ENCODE measurements at regions not wholly inside any gene's neighbourhood (a gene's known extent, or its start where the extent isn't known, plus 50 kb on each side); places are given as distances from the start of the nearest gene placed in this dataset.

DNA sequence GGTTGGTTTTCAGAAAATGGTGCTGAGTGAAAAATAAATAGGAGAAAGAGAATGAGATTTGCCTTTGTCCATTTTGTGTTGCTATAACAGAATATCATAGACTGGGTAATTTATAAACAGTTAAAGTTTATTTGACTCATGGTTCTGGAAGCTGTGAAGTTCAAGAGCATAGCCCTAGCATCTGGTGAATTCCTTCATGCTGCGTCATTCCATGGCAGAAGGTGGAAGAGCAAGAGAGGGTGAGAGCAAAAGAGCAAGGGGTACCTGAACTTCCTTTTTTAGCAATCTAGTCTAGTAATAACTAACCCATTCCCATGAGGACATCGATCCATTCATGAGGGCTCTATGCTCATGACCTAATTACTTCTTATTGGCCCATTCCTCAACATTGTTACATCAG lies 209.1 kb upstream of the ZP4 start:
- H3K27ac ChIP-seq = no peak overlapping the region
- H3K4me3 ChIP-seq = no peak overlapping the region
- 92 to 94% methylated on average over 2 of the region's 2 CpGs for WGBS, 2 donors
- H3K27me3 ChIP-seq = no peaks in the 10 kb centered on the region
- no peaks in the 10 kb centered on the region for H3K9me3 ChIP-seq
- H3K36me3 ChIP-seq = no peaks in the 10 kb centered on the region
- intact Hi-C loops (cut with DNase I) = no loop called here
- TF ChIP-seq, protein P1, sequence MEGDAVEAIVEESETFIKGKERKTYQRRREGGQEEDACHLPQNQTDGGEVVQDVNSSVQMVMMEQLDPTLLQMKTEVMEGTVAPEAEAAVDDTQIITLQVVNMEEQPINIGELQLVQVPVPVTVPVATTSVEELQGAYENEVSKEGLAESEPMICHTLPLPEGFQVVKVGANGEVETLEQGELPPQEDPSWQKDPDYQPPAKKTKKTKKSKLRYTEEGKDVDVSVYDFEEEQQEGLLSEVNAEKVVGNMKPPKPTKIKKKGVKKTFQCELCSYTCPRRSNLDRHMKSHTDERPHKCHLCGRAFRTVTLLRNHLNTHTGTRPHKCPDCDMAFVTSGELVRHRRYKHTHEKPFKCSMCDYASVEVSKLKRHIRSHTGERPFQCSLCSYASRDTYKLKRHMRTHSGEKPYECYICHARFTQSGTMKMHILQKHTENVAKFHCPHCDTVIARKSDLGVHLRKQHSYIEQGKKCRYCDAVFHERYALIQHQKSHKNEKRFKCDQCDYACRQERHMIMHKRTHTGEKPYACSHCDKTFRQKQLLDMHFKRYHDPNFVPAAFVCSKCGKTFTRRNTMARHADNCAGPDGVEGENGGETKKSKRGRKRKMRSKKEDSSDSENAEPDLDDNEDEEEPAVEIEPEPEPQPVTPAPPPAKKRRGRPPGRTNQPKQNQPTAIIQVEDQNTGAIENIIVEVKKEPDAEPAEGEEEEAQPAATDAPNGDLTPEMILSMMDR (IDR thresholded peaks at IDR 0.05) = no peak
- TF ChIP-seq EP300 (IDR thresholded peaks at IDR 0.05) (no peak), POLR2AphosphoS5 (IDR thresholded peaks at IDR 0.05) (no peak), POLR2A (IDR thresholded peaks at IDR 0.05) (no peak)
- no peaks in the 10 kb centered on the region for H3K4me1 ChIP-seq
- no peak for DNase-seq

DNA sequence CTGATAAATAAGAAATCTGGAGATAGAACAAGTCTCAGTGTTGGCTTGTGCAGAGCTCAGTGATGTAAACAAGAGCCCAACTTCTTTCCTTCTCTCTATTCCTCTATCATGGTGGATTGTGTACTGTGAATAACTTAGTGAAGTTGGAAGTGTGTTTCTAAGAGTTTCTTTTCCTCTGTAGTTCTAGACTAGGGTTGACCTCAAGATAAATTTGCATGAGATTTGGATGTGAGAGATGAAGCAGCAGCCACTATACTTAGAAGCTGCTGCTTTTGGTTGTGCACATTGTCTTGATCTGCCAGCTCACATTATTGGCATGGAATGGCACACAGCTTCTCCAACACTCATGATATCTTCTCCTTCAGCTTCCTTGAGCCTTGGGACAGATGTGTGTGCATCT lies 198.9 kb upstream of the ZP4 start:
- no peaks in the 10 kb centered on the region for H3K36me3 ChIP-seq
- H3K27ac ChIP-seq = no peak overlapping the region
- DNase-seq = no peak
- H3K4me1 ChIP-seq = no peaks in the 10 kb centered on the region
- no peaks in the 10 kb centered on the region for H3K27me3 ChIP-seq
- peaks cover 0 to 3% (median 0%) of the 10 kb centered on the region in 4 donors for H3K9me3 ChIP-seq
- TF ChIP-seq, protein P1 (IDR thresholded peaks at IDR 0.05) = no peak
- TF ChIP-seq POLR2AphosphoS5 (IDR thresholded peaks at IDR 0.05) = no peak
- no peak for TF ChIP-seq POLR2A (IDR thresholded peaks at IDR 0.05)
- no peak for TF ChIP-seq EP300 (IDR thresholded peaks at IDR 0.05)
- H3K4me3 ChIP-seq = no peak overlapping the region
- intact Hi-C loops (cut with DNase I) = no loop called here

DNA sequence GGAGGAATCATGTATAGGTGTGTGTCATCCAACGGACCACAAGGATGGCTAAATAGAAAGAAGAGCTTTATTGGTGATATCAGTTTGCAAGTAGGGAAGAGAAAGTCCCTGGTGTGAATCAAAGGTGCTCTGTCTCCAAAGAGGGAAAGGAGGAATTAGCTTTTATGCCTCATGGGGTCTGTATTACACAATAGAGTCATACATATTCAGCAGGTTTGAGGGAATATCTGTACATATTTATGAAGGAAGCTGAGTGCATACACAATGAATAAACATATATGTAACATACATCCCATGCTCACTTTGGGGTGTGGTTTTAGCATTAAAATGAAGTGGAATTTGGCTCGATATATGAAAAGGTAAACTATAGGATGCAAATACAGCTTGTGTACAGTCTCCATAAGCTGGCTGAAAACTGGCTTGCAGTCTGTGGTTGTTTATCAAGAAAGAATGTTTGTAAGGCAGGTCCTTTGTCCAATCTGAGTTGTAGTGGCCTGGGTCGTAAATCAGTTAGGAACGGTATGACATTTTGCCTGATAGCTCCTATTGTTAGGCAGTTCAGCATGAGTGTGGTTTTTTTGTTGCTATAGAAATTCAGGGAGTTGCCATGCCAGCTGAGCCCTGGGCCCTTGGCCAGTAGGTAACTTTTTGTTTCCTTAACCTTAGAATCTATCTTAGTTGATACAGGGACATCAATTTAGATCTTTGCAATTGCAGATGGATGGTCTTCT lies 198.0 kb upstream of the ZP4 start:
- intact Hi-C loops (cut with DNase I) = no loop called here
- TF ChIP-seq, protein P1 (IDR thresholded peaks at IDR 0.05) = no peak
- TF ChIP-seq POLR2A (IDR thresholded peaks at IDR 0.05) = no peak
- no peak for TF ChIP-seq POLR2AphosphoS5 (IDR thresholded peaks at IDR 0.05)
- no peak for TF ChIP-seq EP300 (IDR thresholded peaks at IDR 0.05)
- Histone ChIP-seq H3K4me3 (no peak overlapping the region), H3K27ac (no peak overlapping the region), H3K4me1 (no peaks in the 10 kb centered on the region), H3K27me3 (no peaks in the 10 kb centered on the region), H3K36me3 (no peaks in the 10 kb centered on the region), H3K9me3 (peaks cover 0 to 3% (median 0%) of the 10 kb centered on the region in 4 donors)
- DNase-seq = no peak
- 32 to 68% methylated on average over 4 of the region's 4 CpGs for WGBS, 2 donors

DNA sequence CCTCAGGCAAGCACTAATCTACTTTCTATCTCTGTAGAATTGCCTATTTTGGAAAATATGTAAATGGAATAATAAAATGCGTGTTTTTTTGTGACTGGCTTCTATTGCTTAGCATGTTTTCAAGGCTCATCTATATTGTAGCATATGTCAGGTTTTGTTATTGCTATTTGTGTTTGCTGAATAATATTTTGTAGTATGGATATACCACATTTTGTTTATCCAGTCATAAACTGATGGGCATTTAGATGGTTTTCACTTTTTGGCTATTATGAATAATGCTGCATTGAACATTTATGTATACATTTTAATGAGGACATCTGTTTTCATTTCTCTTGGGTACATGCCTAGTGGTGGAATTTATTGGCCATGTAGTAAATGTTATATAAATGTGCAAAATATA lies 183.3 kb upstream of the ZP4 start:
- no peak for DNase-seq
- Histone ChIP-seq H3K27ac (no peak overlapping the region), H3K9me3 (no peaks in the 10 kb centered on the region), H3K27me3 (no peaks in the 10 kb centered on the region), H3K36me3 (no peaks in the 10 kb centered on the region), H3K4me1 (no peaks in the 10 kb centered on the region), H3K4me3 (no peak overlapping the region)
- no peak for TF ChIP-seq EP300 (IDR thresholded peaks at IDR 0.05)
- no peak for TF ChIP-seq POLR2A (IDR thresholded peaks at IDR 0.05)
- TF ChIP-seq POLR2AphosphoS5 (IDR thresholded peaks at IDR 0.05) = no peak
- TF ChIP-seq, protein P1 (IDR thresholded peaks at IDR 0.05) = no peak
- intact Hi-C loops (cut with DNase I) = no loop called here
- WGBS, 2 donors = 74 to 78% methylated on average over 1 of the region's 1 CpG

DNA sequence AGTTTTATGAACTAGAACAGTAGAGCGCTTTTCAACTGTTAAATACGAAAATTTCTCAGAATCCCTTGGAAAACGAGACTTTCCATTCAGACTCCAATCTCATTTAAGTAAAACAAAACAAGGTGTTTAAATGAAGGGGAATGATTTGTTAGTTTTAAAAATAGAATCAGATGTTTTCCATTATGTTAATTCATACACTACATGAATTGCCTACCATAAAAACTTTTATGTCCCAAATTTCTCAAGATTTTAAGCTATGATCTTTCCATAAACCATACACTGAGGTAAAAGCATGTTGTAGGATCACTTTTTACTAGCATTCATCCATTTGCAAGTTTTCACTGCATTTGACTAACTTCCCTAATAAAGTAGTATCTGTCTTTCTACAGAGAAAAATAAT lies 180.3 kb upstream of the ZP4 start:
- no peaks in the 10 kb centered on the region for H3K9me3 ChIP-seq
- H3K27me3 ChIP-seq = no peaks in the 10 kb centered on the region
- no peak overlapping the region for H3K4me3 ChIP-seq
- TF ChIP-seq, protein P1 (IDR thresholded peaks at IDR 0.05) = no peak
- TF ChIP-seq POLR2AphosphoS5 (IDR thresholded peaks at IDR 0.05) (no peak), EP300 (IDR thresholded peaks at IDR 0.05) (no peak), POLR2A (IDR thresholded peaks at IDR 0.05) (no peak)
- DNase-seq = no peak
- WGBS, 2 donors = 87% methylated on average over 3 of the region's 3 CpGs
- H3K36me3 ChIP-seq = no peaks in the 10 kb centered on the region
- intact Hi-C loops (cut with DNase I) = no loop called here
- no peak overlapping the region for H3K27ac ChIP-seq
- no peaks in the 10 kb centered on the region for H3K4me1 ChIP-seq

All from sigmoid colon (tissue), 6 donors.